ENCODE measurements at regions not wholly inside any gene's neighbourhood (a gene's known extent, or its start where the extent isn't known, plus 50 kb on each side); places are given as distances from the start of the nearest gene placed in this dataset.

DNA sequence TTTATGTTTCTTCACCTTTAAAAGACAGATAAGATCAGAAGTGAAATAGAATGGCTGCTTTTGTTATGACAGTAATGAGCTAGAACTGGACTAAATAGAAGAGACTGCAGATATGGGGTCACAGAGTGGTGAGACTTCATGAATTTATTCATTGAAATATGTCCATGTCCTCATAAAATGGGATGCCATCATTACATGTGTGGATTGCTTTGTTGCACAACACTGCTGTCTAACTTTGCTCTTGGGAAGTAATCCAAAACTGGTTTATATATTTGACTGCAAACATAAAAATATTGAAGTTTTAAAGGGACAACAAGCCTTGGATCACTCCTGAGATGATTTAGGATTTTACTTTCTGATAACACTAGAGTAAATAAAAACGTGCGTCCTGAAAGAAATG is 209.2 kb upstream of the FAT4 start:
- TF ChIP-seq POLR2A (IDR thresholded peaks at IDR 0.05) (no peak), CTCF (IDR thresholded peaks at IDR 0.05) (no peak), EP300 (IDR thresholded peaks at IDR 0.05) (no peak)

GRCh38 chr4:125104616-125105015 is 210.1 kb upstream of the FAT4 start:
- no peak for DNase-seq
- no peaks in the 10 kb centered on the region for H3K27me3 ChIP-seq
- intact Hi-C loops (cut with DNase I; ENCODE audit: low total_unique reads): no loop called here
- 60 to 89% (median 87%) methylated on average over 2 of the region's 2 CpGs for WGBS, 5 donors
- no peaks in the 10 kb centered on the region for H3K9me3 ChIP-seq
- no peak overlapping the region for H3K4me3 ChIP-seq
- H3K4me1 ChIP-seq: no peaks in the 10 kb centered on the region
- H3K27ac ChIP-seq: no peak overlapping the region
- no peaks in the 10 kb centered on the region for H3K36me3 ChIP-seq
- TF ChIP-seq CTCF (IDR thresholded peaks at IDR 0.05) (no peak), EP300 (IDR thresholded peaks at IDR 0.05) (no peak), POLR2A (IDR thresholded peaks at IDR 0.05) (no peak), POLR2AphosphoS5 (IDR thresholded peaks at IDR 0.05) (no peak)

More for the DNA sequence above, 209.2 kb upstream of the FAT4 start:
- Histone ChIP-seq H3K36me3 (no peaks in the 10 kb centered on the region), H3K27me3 (no peaks in the 10 kb centered on the region), H3K9me3 (no peaks in the 10 kb centered on the region), H3K4me1 (no peaks in the 10 kb centered on the region), H3K27ac (no peak overlapping the region), H3K4me3 (no peak overlapping the region)
- intact Hi-C loops (cut with DNase I; ENCODE audit: low total_unique reads): no loop called here
- no peak for DNase-seq
- WGBS, 5 donors: 76 to 84% (median 81%) methylated on average over 2 of the region's 2 CpGs

DNA sequence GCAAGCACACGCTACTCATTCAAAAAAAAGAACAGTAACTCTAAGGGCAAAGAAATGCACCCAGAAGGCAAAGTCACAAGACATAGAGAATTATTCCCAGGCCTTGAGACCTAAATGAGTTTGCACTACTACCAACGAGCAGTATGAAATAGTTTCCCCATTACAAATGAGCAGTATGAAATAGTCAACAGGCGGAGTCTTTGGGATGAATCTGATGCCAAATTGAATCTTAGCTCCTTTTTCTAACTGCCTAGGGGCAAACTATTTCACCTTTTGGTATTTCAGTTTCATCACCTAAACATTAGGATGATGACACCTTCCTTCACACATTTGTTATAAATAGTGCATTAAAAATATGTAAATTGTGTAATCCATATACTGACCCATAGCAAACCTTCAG is 213.0 kb upstream of the FAT4 start:
- 75 to 87% (median 84%) methylated on average over 3 of the region's 3 CpGs for WGBS, 5 donors
- Histone ChIP-seq H3K27me3 (no peaks in the 10 kb centered on the region), H3K9me3 (no peaks in the 10 kb centered on the region), H3K36me3 (no peaks in the 10 kb centered on the region), H3K27ac (no peak overlapping the region), H3K4me3 (no peak overlapping the region), H3K4me1 (no peaks in the 10 kb centered on the region)
- intact Hi-C loops (cut with DNase I; ENCODE audit: low total_unique reads): no loop called here
- TF ChIP-seq POLR2A (IDR thresholded peaks at IDR 0.05) (no peak), CTCF (IDR thresholded peaks at IDR 0.05) (no peak), POLR2AphosphoS5 (IDR thresholded peaks at IDR 0.05) (no peak), EP300 (IDR thresholded peaks at IDR 0.05) (no peak)
- no peak for DNase-seq

DNA sequence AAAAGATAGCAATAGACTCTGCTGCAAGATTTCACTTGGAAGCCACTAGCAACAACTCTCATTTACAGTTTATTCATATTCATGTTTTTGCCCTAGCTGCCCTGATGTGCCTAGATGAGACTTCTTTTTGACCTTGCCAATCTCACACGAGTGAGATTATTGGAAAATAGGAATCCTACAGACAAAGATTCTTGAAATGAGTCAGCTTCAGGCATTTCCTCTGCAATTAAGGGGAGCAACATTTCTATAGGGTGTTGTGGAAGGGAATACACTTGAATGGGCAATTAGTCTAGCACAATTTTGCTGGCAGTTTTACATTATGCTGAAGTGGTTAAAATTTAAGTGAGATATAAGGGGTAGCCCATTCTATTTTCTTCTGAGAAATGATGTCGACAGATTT is 217.0 kb upstream of the FAT4 start:
- 67 to 77% (median 72%) methylated on average over 2 of the region's 2 CpGs for WGBS, 5 donors
- intact Hi-C loops (cut with DNase I; ENCODE audit: low total_unique reads): no loop called here
- DNase-seq: no peak
- no peak overlapping the region for H3K4me3 ChIP-seq
- H3K27ac ChIP-seq: no peak overlapping the region
- TF ChIP-seq POLR2AphosphoS5 (IDR thresholded peaks at IDR 0.05) (no peak), CTCF (IDR thresholded peaks at IDR 0.05) (no peak), POLR2A (IDR thresholded peaks at IDR 0.05) (no peak), EP300 (IDR thresholded peaks at IDR 0.05) (no peak)
- no peaks in the 10 kb centered on the region for H3K4me1 ChIP-seq
- H3K36me3 ChIP-seq: no peaks in the 10 kb centered on the region
- H3K27me3 ChIP-seq: no peaks in the 10 kb centered on the region
- no peaks in the 10 kb centered on the region for H3K9me3 ChIP-seq
